ENCODE measurements at regions not wholly inside any gene's neighbourhood (a gene's known extent, or its start where the extent isn't known, plus 50 kb on each side); places are given as distances from the start of the nearest gene placed in this dataset.
A peak's percentile ranks its signal among the peaks of the same experiment; 100 is the strongest.

- POLR2A ChIA-PET = interaction anchor here (0.5 kb wide), 1 partner anchor 250 kb away, joined by 3 read pairs; no protein-coding TSS in a partner anchor
- Mint-ChIP-seq H3K27ac (ENCODE audit: unreplicated experiment) (no peak overlapping the region), H3K36me3 (ENCODE audit: insufficient read depth, unreplicated experiment) (no peaks in the 10 kb centered on the region)
Measured at GRCh38 chr4:71857713-71858451, 74.0 kb upstream of the GC start.

GRCh38 chr4:71860643-71861042 is 76.8 kb upstream of the GC start:
- intact Hi-C loops (cut with micrococcal nuclease; ENCODE audit: unreplicated experiment) = no loop called here
- DNase-seq = peak in 1 of 2 experiments; percentile 8
- TF ChIP-seq CTCF (IDR thresholded peaks at IDR 0.05; ENCODE audit: insufficient read depth in 1 of 2, low read depth in 1 of 2, low read length in 1 of 2, severe bottlenecking in 1 of 2, unreplicated experiment in 1 of 2) = no peak
- no peak overlapping the region for H3K27ac Mint-ChIP-seq (ENCODE audit: unreplicated experiment)
- H3K9me3 Mint-ChIP-seq (ENCODE audit: unreplicated experiment) = peaks cover 22% of the 10 kb centered on the region
- no peak overlapping the region for H3K4me3 ChIP-seq (ENCODE audit: low read depth, low read length)
- peaks cover 16% of the 10 kb centered on the region for H3K9me3 ChIP-seq
- no peaks in the 10 kb centered on the region for H3K27me3 Mint-ChIP-seq (ENCODE audit: insufficient read depth, unreplicated experiment)
- CTCF ChIA-PET = no interaction called here
- H3K4me1 ChIP-seq = no peaks in the 10 kb centered on the region; the same call in 1 of the 2 replicates
- POLR2A ChIA-PET = no interaction called here
- no peaks in the 10 kb centered on the region for H3K36me3 ChIP-seq (ENCODE audit: control insufficient read depth, insufficient read depth, low read length)
- H3K4me1 Mint-ChIP-seq (ENCODE audit: low read depth, unreplicated experiment) = no peaks in the 10 kb centered on the region
- no TSS peak for BruUV-seq (replicated peaks)
- H3K36me3 Mint-ChIP-seq (ENCODE audit: insufficient read depth, unreplicated experiment) = no peaks in the 10 kb centered on the region
- no peaks in the 10 kb centered on the region for H3K27me3 ChIP-seq (replicated peaks; ENCODE audit: control insufficient read depth, insufficient read depth, low read length)
- H3K4me3 Mint-ChIP-seq (ENCODE audit: unreplicated experiment) = no peak overlapping the region

More at GRCh38 chr4:71857713-71858451, 74.0 kb upstream of the GC start:
- H3K27me3 Mint-ChIP-seq (ENCODE audit: insufficient read depth, unreplicated experiment) = no peaks in the 10 kb centered on the region
- Histone ChIP-seq H3K9me3 (peaks cover 16% of the 10 kb centered on the region), H3K4me1 (no peaks in the 10 kb centered on the region; the same call in 1 of the 2 replicates), H3K4me3 (ENCODE audit: low read depth, low read length) (no peak overlapping the region), H3K27me3 (replicated peaks; ENCODE audit: control insufficient read depth, insufficient read depth, low read length) (no peaks in the 10 kb centered on the region), H3K36me3 (ENCODE audit: control insufficient read depth, insufficient read depth, low read length) (no peaks in the 10 kb centered on the region)
- no peak overlapping the region for H3K4me3 Mint-ChIP-seq (ENCODE audit: unreplicated experiment)
- intact Hi-C loops (cut with micrococcal nuclease; ENCODE audit: unreplicated experiment) = no loop called here
- peak; percentile 43 to 71 for DNase-seq
- H3K9me3 Mint-ChIP-seq (ENCODE audit: unreplicated experiment) = peaks cover 11% of the 10 kb centered on the region
- no peaks in the 10 kb centered on the region for H3K4me1 Mint-ChIP-seq (ENCODE audit: low read depth, unreplicated experiment)
- BruUV-seq (replicated peaks) = no TSS peak
- CTCF ChIA-PET = interaction anchor here (0.7 kb wide), 1 partner anchor 522 kb away, joined by 3 read pairs; no protein-coding TSS in a partner anchor
- TF ChIP-seq CTCF (IDR thresholded peaks at IDR 0.05; ENCODE audit: insufficient read depth in 1 of 2, low read depth in 1 of 2, low read length in 1 of 2, severe bottlenecking in 1 of 2, unreplicated experiment in 1 of 2) = no peak

- Mint-ChIP-seq H3K27ac (ENCODE audit: unreplicated experiment) (no peak overlapping the region), H3K4me1 (ENCODE audit: low read depth, unreplicated experiment) (no peaks in the 10 kb centered on the region), H3K36me3 (ENCODE audit: insufficient read depth, unreplicated experiment) (no peaks in the 10 kb centered on the region), H3K4me3 (ENCODE audit: unreplicated experiment) (no peak overlapping the region), H3K9me3 (ENCODE audit: unreplicated experiment) (peaks cover 23% of the 10 kb centered on the region), H3K27me3 (ENCODE audit: insufficient read depth, unreplicated experiment) (no peaks in the 10 kb centered on the region)
- Histone ChIP-seq H3K4me1 (no peaks in the 10 kb centered on the region; the same call in 1 of the 2 replicates), H3K27me3 (replicated peaks; ENCODE audit: control insufficient read depth, insufficient read depth, low read length) (no peaks in the 10 kb centered on the region), H3K36me3 (ENCODE audit: control insufficient read depth, insufficient read depth, low read length) (no peaks in the 10 kb centered on the region), H3K9me3 (peaks cover 16% of the 10 kb centered on the region), H3K4me3 (ENCODE audit: low read depth, low read length) (no peak overlapping the region)
- CTCF ChIA-PET = no interaction called here
- intact Hi-C loops (cut with micrococcal nuclease; ENCODE audit: unreplicated experiment) = no loop called here
- no peak for DNase-seq
- TF ChIP-seq CTCF (IDR thresholded peaks at IDR 0.05; ENCODE audit: insufficient read depth in 1 of 2, low read depth in 1 of 2, low read length in 1 of 2, severe bottlenecking in 1 of 2, unreplicated experiment in 1 of 2) = no peak
- BruUV-seq (replicated peaks) = no TSS peak
- POLR2A ChIA-PET = no interaction called here
Measured at GRCh38 chr4:71862315-71862714, 78.4 kb upstream of the GC start.

Data from Caco-2 (cell line).